Sigmoid colon (tissue), 4 donors: ENCODE measurements at regions not wholly inside any gene's neighbourhood (a gene's known extent, or its start where the extent isn't known, plus 50 kb on each side); places are given as distances from the start of the nearest gene placed in this dataset.

ENCODE experiments used
- CTCF ChIP-seq, 4 experiments: fragments of 450-650 bp in 3 of 4; fragments of 200-600 bp in 1 of 4; IDR thresholded peaks; one replicate each; pipeline ENCODE4 v1.5.1; 2016 to 2019; ENCODE audit warnings: antibody characterized with exemption in 4 of 4, mild to moderate bottlenecking in 3 of 4, moderate library complexity in 2 of 4
- EP300 ChIP-seq, 4 donors: sonication (generic); formaldehyde crosslinking; IDR thresholded peaks; one replicate each; pipeline ENCODE4 v1.6.1; 2017; ENCODE audit warnings: antibody characterized with exemption in 4 of 4
- POLR2A ChIP-seq, 2 donors: fragments of 450-650 bp; IDR thresholded peaks; one replicate each; pipeline ENCODE4 v1.6.1; 2016; ENCODE audit warnings: antibody characterized with exemption in 2 of 2, mild to moderate bottlenecking in 2 of 2, moderate library complexity in 2 of 2

GRCh38 chr12:116450406-116450910 is 108.7 kb upstream of the MAP1LC3B2 start:
- no peak for TF ChIP-seq CTCF (IDR thresholded peaks at IDR 0.05)
- no peak for TF ChIP-seq EP300 (IDR thresholded peaks at IDR 0.05)
- no peak for TF ChIP-seq POLR2A (IDR thresholded peaks at IDR 0.05)
